Pancreas (tissue), 10 donors: ENCODE measurements at regions not wholly inside any gene's neighbourhood (a gene's known extent, or its start where the extent isn't known, plus 50 kb on each side); places are given as distances from the start of the nearest gene placed in this dataset.
A peak's percentile ranks its signal among the peaks of the same experiment; 100 is the strongest.

Experiments used
- ATAC-seq, 4 donors: fragments of 200-7000 bp; cut with Tn5 transposase; one replicate each; pipeline versions ENCODE4 v1.8.0 to v1.9.1; 2020; ENCODE audit warnings: mild to moderate bottlenecking in 4 of 4, moderate library complexity in 4 of 4
- DNase-seq, 6 donors: peaks; one replicate each; pipeline ENCODE4 v3.0.0-alpha.2; 2020
- FAIRE-seq: peaks from 2 replicates; lab custom pipeline; 2012; peaks lifted over from hg19 to GRCh38; lab: Jason Lieb, UNC
- H3K27ac ChIP-seq, 4 donors: fragments of 200-600 bp; sonication (generic); 1 replicate in 3 of 4; 2 replicates in 1 of 4; pipeline versions ENCODE4 v1.5.0 to v1.8.0; 2020
- H3K27me3 ChIP-seq, 4 donors: fragments of 200-600 bp; one replicate each; pipeline ENCODE4 v1.8.0; 2021
- H3K36me3 ChIP-seq, 3 donors: fragments of 200-600 bp; sonication (generic) in 1 of 3; one replicate each; pipeline versions ENCODE4 v1.5.0 to v1.8.0; 2020 to 2021
- H3K4me1 ChIP-seq, 3 donors: fragments of 200-600 bp; one replicate each; pipeline ENCODE4 v1.8.0; 2021
- H3K4me3 ChIP-seq, 4 donors: fragments of 200-600 bp; sonication (generic) in 2 of 4; one replicate each; pipeline versions ENCODE4 v1.5.0 to v1.8.0; 2020 to 2021
- H3K9me3 ChIP-seq, 4 donors: fragments of 200-600 bp; one replicate each; pipeline ENCODE4 v1.8.0; 2021
- WGBS, 2 donors: extraction: QIAGEN DNeasy Blood & Tissue Kit; methylation state at CpG; one replicate each; pipeline ENCODE4 v1.1.7; 2013; 5-methylcytosine and 5-hydroxymethylcytosine counted together
- intact Hi-C, 3 donors: fragments of 100-400 bp; cut with DNase I; formaldehyde crosslinking; loops; one replicate each; pipeline versions ENCODE4 v1.11.1 to v1.14.2; 2022
- TF ChIP-seq, protein P1 (sequence below), 4 donors: fragments of 200-600 bp; sonication (generic) in 3 of 4; IDR thresholded peaks; one replicate each; pipeline versions ENCODE4 v1.5.0 to v1.8.0; 2021; ENCODE audit warnings: antibody characterized with exemption in 4 of 4
- donor health status: healthy with polysubstance abuse.
- donor health status: DM: no; HTN: no; CAD: no; lungs with moderate emphysema.
- donor health status: DM: no; HTN: no; CAD: no.
- donor health status: control.
- donor health status: control.
- donor health status: Bipolar disorder and iron deficiency.
- donor health status: DM: yes; HTN: yes; CAD: no.
- donor health status: DM: no; HTN: no; CAD: no.
- donor health status: DM: no; HTN: no; CAD: no.
- donor health status: DM: yes; HTN: yes; CAD: no.

DNA sequence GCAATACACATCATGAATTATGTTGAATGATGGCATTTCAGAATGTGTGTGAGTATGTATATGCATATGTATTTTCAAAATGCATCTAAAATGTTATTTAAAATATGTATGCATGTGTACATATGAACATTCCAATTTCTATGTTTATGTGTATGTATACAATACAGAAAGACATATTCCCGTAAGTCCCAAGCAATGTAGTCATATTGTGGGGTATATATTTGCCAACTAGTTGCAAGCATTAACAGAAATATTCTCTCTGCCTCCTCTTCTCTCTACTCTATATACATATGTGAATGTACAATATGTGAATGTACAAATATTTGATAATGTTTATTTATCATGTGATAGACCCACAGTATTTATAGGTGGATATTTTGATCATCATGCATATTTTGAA is 345.8 kb upstream of the ZEB2 start:
- ATAC-seq, result no peak
- TF ChIP-seq, protein P1, sequence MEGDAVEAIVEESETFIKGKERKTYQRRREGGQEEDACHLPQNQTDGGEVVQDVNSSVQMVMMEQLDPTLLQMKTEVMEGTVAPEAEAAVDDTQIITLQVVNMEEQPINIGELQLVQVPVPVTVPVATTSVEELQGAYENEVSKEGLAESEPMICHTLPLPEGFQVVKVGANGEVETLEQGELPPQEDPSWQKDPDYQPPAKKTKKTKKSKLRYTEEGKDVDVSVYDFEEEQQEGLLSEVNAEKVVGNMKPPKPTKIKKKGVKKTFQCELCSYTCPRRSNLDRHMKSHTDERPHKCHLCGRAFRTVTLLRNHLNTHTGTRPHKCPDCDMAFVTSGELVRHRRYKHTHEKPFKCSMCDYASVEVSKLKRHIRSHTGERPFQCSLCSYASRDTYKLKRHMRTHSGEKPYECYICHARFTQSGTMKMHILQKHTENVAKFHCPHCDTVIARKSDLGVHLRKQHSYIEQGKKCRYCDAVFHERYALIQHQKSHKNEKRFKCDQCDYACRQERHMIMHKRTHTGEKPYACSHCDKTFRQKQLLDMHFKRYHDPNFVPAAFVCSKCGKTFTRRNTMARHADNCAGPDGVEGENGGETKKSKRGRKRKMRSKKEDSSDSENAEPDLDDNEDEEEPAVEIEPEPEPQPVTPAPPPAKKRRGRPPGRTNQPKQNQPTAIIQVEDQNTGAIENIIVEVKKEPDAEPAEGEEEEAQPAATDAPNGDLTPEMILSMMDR (IDR thresholded peaks at IDR 0.05), result no peak
- 97 to 98% methylated on average over 1 of the region's 1 CpG for WGBS, 2 donors
- intact Hi-C loops, result no loop called here
- H3K27ac ChIP-seq, result no peak overlapping the region
- no peak overlapping the region for H3K4me3 ChIP-seq
- no peak for FAIRE-seq
- no peak for DNase-seq
- H3K36me3 ChIP-seq, result no peaks in the 10 kb centered on the region
- H3K4me1 ChIP-seq, result no peaks in the 10 kb centered on the region
- H3K9me3 ChIP-seq, result no peaks in the 10 kb centered on the region
- H3K27me3 ChIP-seq, result no peaks in the 10 kb centered on the region

DNA sequence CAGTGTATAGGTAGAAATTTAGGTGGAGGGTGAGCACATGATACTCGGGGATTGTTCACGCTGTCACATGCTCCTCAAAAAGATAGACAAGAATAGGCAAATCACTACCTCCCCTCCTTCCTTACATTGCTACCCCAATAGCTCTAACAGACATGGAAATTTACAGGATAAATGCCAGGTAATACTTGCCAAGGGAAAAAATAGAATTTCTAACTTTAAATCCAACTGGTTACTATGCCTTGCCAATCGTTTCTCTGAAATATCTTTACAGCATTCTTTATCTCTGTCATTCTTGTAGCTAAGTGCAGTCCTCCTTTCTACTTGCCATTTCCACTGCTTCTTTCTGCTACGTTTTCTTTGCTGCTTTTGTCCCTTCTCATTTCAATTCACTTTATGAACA is 339.8 kb upstream of the ZEB2 start:
- H3K27me3 ChIP-seq, result no peaks in the 10 kb centered on the region
- FAIRE-seq, result no peak
- ATAC-seq, result no peak
- 62 to 73% methylated on average over 4 of the region's 4 CpGs for WGBS, 2 donors
- no peak for DNase-seq
- no peak overlapping the region for H3K27ac ChIP-seq
- TF ChIP-seq, protein P1 (IDR thresholded peaks at IDR 0.05), result no peak
- H3K4me3 ChIP-seq, result no peak overlapping the region
- H3K36me3 ChIP-seq, result no peaks in the 10 kb centered on the region
- H3K9me3 ChIP-seq, result no peaks in the 10 kb centered on the region
- intact Hi-C loops, result no loop called here
- no peaks in the 10 kb centered on the region for H3K4me1 ChIP-seq

DNA sequence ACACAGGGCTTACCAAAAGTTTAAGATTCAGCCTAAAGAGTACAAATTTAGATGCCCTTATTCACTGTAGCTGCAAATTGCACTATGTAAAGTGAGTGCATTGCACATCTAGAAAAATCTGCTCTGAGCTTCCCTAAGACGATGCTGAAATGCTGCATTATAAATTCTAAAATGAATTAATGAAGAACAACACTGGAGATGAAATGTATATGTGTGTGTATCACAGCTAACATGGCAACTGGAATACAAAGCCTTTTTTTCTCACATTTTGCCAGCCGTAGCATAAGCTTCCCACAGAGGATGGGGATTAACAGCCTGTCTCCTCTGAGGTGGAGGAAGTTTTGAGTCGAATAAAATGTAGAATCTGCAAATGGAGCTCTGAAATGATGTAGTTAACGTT is 338.3 kb upstream of the ZEB2 start:
- ATAC-seq, result no peak
- Histone ChIP-seq H3K4me3 (no peak overlapping the region), H3K4me1 (no peaks in the 10 kb centered on the region), H3K27ac (no peak overlapping the region), H3K36me3 (no peaks in the 10 kb centered on the region), H3K9me3 (no peaks in the 10 kb centered on the region), H3K27me3 (no peaks in the 10 kb centered on the region)
- 72 to 78% methylated on average over 4 of the region's 4 CpGs for WGBS, 2 donors
- TF ChIP-seq, protein P1 (IDR thresholded peaks at IDR 0.05), result no peak
- DNase-seq, result no peak
- FAIRE-seq, result no peak
- intact Hi-C loops, result no loop called here

DNA sequence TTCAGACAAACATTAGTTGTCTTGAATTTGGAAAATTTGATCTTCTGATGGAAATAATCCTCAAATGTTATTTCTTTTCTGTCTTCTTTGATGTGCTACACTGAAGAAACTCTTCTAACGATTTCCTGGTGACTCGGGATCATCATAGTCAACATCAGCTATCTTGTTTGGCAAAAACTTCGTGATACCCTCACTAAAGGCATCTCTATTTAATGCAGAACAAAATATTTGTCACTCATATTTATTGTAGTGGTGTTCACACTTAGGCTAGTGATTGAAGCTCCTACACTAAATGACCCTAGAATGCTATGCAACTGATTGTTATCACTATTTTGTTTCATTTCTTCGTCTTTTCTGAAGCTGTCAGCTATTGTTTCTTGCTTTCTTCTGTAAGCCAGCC is 334.7 kb upstream of the ZEB2 start:
- Histone ChIP-seq H3K4me3 (no peak overlapping the region), H3K9me3 (no peaks in the 10 kb centered on the region), H3K36me3 (no peaks in the 10 kb centered on the region), H3K4me1 (no peaks in the 10 kb centered on the region), H3K27ac (no peak overlapping the region), H3K27me3 (no peaks in the 10 kb centered on the region)
- 80 to 88% methylated on average over 4 of the region's 4 CpGs for WGBS, 2 donors
- TF ChIP-seq, protein P1 (IDR thresholded peaks at IDR 0.05), result no peak
- ATAC-seq, result no peak
- FAIRE-seq, result no peak
- DNase-seq, result no peak
- intact Hi-C loops, result no loop called here

DNA sequence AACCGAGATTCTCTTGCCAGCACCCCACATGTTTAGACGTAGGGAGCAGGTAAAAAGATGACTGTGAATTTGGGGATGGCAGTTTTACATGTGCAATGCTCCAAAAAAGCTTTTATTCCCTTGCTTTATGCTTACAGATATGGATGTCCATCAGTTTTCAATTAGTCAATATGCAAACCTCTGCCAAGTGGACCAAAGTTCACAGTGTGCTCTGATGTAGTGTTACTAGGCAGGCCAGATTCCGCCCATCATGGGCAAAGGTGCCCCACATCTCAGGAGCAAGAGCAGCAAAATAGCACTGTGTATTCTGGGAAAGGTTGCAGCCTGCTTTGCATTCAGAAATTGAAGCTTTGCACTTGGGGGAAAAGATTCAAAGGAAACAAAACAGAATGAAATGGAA is 329.7 kb upstream of the ZEB2 start:
- Histone ChIP-seq H3K4me1 (no peaks in the 10 kb centered on the region), H3K9me3 (no peaks in the 10 kb centered on the region), H3K27ac (no peak overlapping the region), H3K27me3 (no peaks in the 10 kb centered on the region), H3K4me3 (no peak overlapping the region), H3K36me3 (no peaks in the 10 kb centered on the region)
- FAIRE-seq (no peak), ATAC-seq (peak in 2 of 4 donors; percentile 34 to 63), DNase-seq (peak in 2 of 6 donors; percentile 20 to 31)
- TF ChIP-seq, protein P1 (IDR thresholded peaks at IDR 0.05), result no peak
- intact Hi-C loops, result no loop called here
- WGBS, 2 donors, result 37 to 44% methylated on average over 3 of the region's 3 CpGs
